NB4 (cell line): ENCODE measurements at regions not wholly inside any gene's neighbourhood (a gene's known extent, or its start where the extent isn't known, plus 50 kb on each side); places are given as distances from the start of the nearest gene placed in this dataset.

ENCODE experiments used
- MYC ChIP-seq: IDR thresholded peaks from 2 replicates; pipeline ENCODE4 v1.6.1; 2011; ENCODE audit warnings: low read depth, low read length
- POLR2A ChIP-seq: IDR thresholded peaks from 2 replicates; pipeline ENCODE4 v1.6.1; 2011; ENCODE audit warnings: mild to moderate bottlenecking; ENCODE audit not compliant: insufficient read length; ENCODE audit errors: extremely low read depth
- TF ChIP-seq, protein P1 (sequence below): IDR thresholded peaks from one replicate; pipeline ENCODE4 v1.5.1; 2012; ENCODE audit warnings: low read depth, low read length
- TF ChIP-seq, protein P2 (sequence below): IDR thresholded peaks from 2 replicates; pipeline ENCODE4 v1.6.1; 2011; ENCODE audit warnings: low read depth, low read length

DNA sequence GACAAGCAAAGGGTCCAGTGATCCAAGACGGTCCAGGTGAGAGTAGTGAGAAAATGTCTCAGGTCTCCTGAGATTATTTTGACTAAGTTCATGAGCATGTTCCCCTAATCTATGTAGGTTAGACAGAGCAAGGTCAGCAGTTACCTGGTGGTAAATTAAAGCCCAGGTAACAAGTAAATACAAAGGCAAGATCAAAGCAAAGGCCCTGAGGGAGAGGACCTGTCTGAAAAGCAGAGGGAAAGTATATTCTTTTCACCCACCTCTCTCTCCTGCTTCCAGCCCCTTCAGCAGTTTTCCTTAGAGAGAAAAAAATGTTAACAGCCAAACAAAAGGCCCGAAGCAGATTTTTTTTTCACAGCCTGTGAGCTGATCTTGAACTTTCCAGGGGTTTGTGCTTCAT lies 302.7 kb downstream of the MAP2K6 start:
- TF ChIP-seq, protein P1, sequence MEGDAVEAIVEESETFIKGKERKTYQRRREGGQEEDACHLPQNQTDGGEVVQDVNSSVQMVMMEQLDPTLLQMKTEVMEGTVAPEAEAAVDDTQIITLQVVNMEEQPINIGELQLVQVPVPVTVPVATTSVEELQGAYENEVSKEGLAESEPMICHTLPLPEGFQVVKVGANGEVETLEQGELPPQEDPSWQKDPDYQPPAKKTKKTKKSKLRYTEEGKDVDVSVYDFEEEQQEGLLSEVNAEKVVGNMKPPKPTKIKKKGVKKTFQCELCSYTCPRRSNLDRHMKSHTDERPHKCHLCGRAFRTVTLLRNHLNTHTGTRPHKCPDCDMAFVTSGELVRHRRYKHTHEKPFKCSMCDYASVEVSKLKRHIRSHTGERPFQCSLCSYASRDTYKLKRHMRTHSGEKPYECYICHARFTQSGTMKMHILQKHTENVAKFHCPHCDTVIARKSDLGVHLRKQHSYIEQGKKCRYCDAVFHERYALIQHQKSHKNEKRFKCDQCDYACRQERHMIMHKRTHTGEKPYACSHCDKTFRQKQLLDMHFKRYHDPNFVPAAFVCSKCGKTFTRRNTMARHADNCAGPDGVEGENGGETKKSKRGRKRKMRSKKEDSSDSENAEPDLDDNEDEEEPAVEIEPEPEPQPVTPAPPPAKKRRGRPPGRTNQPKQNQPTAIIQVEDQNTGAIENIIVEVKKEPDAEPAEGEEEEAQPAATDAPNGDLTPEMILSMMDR = no peak
- no peak for TF ChIP-seq POLR2A
- TF ChIP-seq MYC = no peak
- TF ChIP-seq, protein P2, sequence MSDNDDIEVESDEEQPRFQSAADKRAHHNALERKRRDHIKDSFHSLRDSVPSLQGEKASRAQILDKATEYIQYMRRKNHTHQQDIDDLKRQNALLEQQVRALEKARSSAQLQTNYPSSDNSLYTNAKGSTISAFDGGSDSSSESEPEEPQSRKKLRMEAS = no peak
